ENCODE measurements at regions not wholly inside any gene's neighbourhood (a gene's known extent, or its start where the extent isn't known, plus 50 kb on each side); places are given as distances from the start of the nearest gene placed in this dataset.

GRCh38 chr14:22065347-22065746 is 391.7 kb upstream of the OR4E1 start:
- H3K9ac ChIP-seq (ENCODE audit: low read depth, low read length, poor library complexity, severe bottlenecking) = peak overlapping the region; percentile 6
- peaks cover 3% of the 10 kb centered on the region for H3K27me3 ChIP-seq (ENCODE audit: insufficient read depth, low read length, poor library complexity, severe bottlenecking)
- peak overlapping the region; percentile 3 for H3K4me3 ChIP-seq (ENCODE audit: low read length, poor library complexity, severe bottlenecking)
- no peaks in the 10 kb centered on the region for H3K9me2 ChIP-seq (replicated peaks; ENCODE audit: low read depth, low read length)
- H3K36me3 ChIP-seq (ENCODE audit: insufficient read depth, low read length) = no peaks in the 10 kb centered on the region
- H3K9me3 ChIP-seq (ENCODE audit: insufficient read depth, low read depth, low read length) = no peaks in the 10 kb centered on the region
- no peaks in the 10 kb centered on the region for H4K20me1 ChIP-seq (ENCODE audit: insufficient read depth, low read length, poor library complexity, severe bottlenecking)
- H3F3A ChIP-seq (ENCODE audit: low read depth) = 0 out of 2 replicates have a peak, but pooled peaks cover under 1% of the 10 kb centered on the region
- H2AFZ ChIP-seq (ENCODE audit: low read length) = no peak overlapping the region
- TF ChIP-seq CTCF (conservative IDR thresholded peaks at IDR 0.05; ENCODE audit: low read length) = peak; percentile 48
- no peak for TF ChIP-seq EZH2phosphoT487 (IDR thresholded peaks at IDR 0.05; ENCODE audit: borderline replicate concordance)
- H3K4me1 ChIP-seq (ENCODE audit: insufficient read depth, low read length, poor library complexity, severe bottlenecking) = peaks cover 31% of the 10 kb centered on the region
- H3K79me2 ChIP-seq (ENCODE audit: insufficient read depth, low read length) = no peaks in the 10 kb centered on the region
- H3K4me2 ChIP-seq (ENCODE audit: low read depth, low read length, poor library complexity, severe bottlenecking) = peak overlapping the region; percentile 44

- no peak overlapping the region for H3K4me3 ChIP-seq (ENCODE audit: low read length, poor library complexity, severe bottlenecking)
- H3F3A ChIP-seq (ENCODE audit: low read depth) = no peaks in the 10 kb centered on the region
- H4K20me1 ChIP-seq (ENCODE audit: insufficient read depth, low read length, poor library complexity, severe bottlenecking) = no peaks in the 10 kb centered on the region
- no peaks in the 10 kb centered on the region for H3K79me2 ChIP-seq (ENCODE audit: insufficient read depth, low read length)
- TF ChIP-seq EZH2phosphoT487 (IDR thresholded peaks at IDR 0.05; ENCODE audit: borderline replicate concordance) = no peak
- TF ChIP-seq CTCF (conservative IDR thresholded peaks at IDR 0.05; ENCODE audit: low read length) = no peak
- peaks cover under 1% of the 10 kb centered on the region for H3K4me1 ChIP-seq (ENCODE audit: insufficient read depth, low read length, poor library complexity, severe bottlenecking)
- H3K4me2 ChIP-seq (ENCODE audit: low read depth, low read length, poor library complexity, severe bottlenecking) = no peak overlapping the region
- H3K9ac ChIP-seq (ENCODE audit: low read depth, low read length, poor library complexity, severe bottlenecking) = no peak overlapping the region
- H3K9me2 ChIP-seq (replicated peaks; ENCODE audit: low read depth, low read length) = no peaks in the 10 kb centered on the region
- no peaks in the 10 kb centered on the region for H3K27me3 ChIP-seq (ENCODE audit: insufficient read depth, low read length, poor library complexity, severe bottlenecking)
- H2AFZ ChIP-seq (ENCODE audit: low read length) = no peak overlapping the region
- H3K36me3 ChIP-seq (ENCODE audit: insufficient read depth, low read length) = no peaks in the 10 kb centered on the region
- peaks cover 23% of the 10 kb centered on the region for H3K9me3 ChIP-seq (ENCODE audit: insufficient read depth, low read depth, low read length)
Measured at GRCh38 chr14:22059201-22059600, 385.6 kb upstream of the OR4E1 start.

- no peaks in the 10 kb centered on the region for H3K9me2 ChIP-seq (replicated peaks; ENCODE audit: low read depth, low read length)
- peak overlapping the region; percentile 76 for H3K4me2 ChIP-seq (ENCODE audit: low read depth, low read length, poor library complexity, severe bottlenecking)
- H3K79me2 ChIP-seq (ENCODE audit: insufficient read depth, low read length) = no peaks in the 10 kb centered on the region
- TF ChIP-seq CTCF (conservative IDR thresholded peaks at IDR 0.05; ENCODE audit: low read length) (no peak), EZH2phosphoT487 (IDR thresholded peaks at IDR 0.05; ENCODE audit: borderline replicate concordance) (no peak)
- peak overlapping the region; percentile 61 for H3K9ac ChIP-seq (ENCODE audit: low read depth, low read length, poor library complexity, severe bottlenecking)
- no peaks in the 10 kb centered on the region for H3K36me3 ChIP-seq (ENCODE audit: insufficient read depth, low read length)
- H3K4me1 ChIP-seq (ENCODE audit: insufficient read depth, low read length, poor library complexity, severe bottlenecking) = peaks cover 54% of the 10 kb centered on the region
- H3K4me3 ChIP-seq (ENCODE audit: low read length, poor library complexity, severe bottlenecking) = peak overlapping the region; percentile 64
- no peaks in the 10 kb centered on the region for H3K27me3 ChIP-seq (ENCODE audit: insufficient read depth, low read length, poor library complexity, severe bottlenecking)
- peak overlapping the region; percentile 44; the same call in 1 of the 2 replicates for H2AFZ ChIP-seq (ENCODE audit: low read length)
- H3K9me3 ChIP-seq (ENCODE audit: insufficient read depth, low read depth, low read length) = 0 out of 2 replicates have a peak, but pooled peaks cover 7% of the 10 kb centered on the region
- peaks cover 8% of the 10 kb centered on the region; the same call in 1 of the 2 replicates for H3F3A ChIP-seq (ENCODE audit: low read depth)
- H4K20me1 ChIP-seq (ENCODE audit: insufficient read depth, low read length, poor library complexity, severe bottlenecking) = no peaks in the 10 kb centered on the region
Measured at GRCh38 chr14:22052795-22053194, 379.2 kb upstream of the OR4E1 start.

All from Loucy (cell line).